PC-3 (cell line): ENCODE measurements at regions not wholly inside any gene's neighbourhood (a gene's known extent, or its start where the extent isn't known, plus 50 kb on each side); places are given as distances from the start of the nearest gene placed in this dataset.

Experiments
- ATAC-seq: fragments of 200-7000 bp; cut with Tn5 transposase; 2 replicates; pipeline ENCODE4 v1.9.1; 2020; ENCODE audit warnings: mild to moderate bottlenecking, moderate library complexity
- BruUV-seq: library from RNA; stranded (reverse); fragments of 400-500 nt; replicated peaks from 2 replicates; lab custom pipeline; 2021; lab: Mats Ljungman, UMichigan
- CTCF ChIA-PET: fragments of 300-600 bp; sonication (Branson Sonifier 250); formaldehyde crosslinking; loops from one replicate; lab custom pipeline; 2022; ENCODE audit warnings: antibody characterized with exemption; lab: Charles Lee
- POLR2A ChIA-PET: fragments of 300-600 bp; sonication (Branson Sonifier 250); formaldehyde crosslinking; loops from one replicate; lab custom pipeline; 2022; ENCODE audit warnings: antibody characterized with exemption; ENCODE audit not compliant: unreplicated experiment; lab: Charles Lee
- DNase-seq: peaks from one replicate; pipeline ENCODE4 v3.0.0-alpha.2; 2015
- H2AFZ ChIP-seq: fragments of 300-600 bp; sonication (generic); 2 replicates; pipeline ENCODE4 v1.6.0; 2016; ENCODE audit warnings: antibody characterized with exemption, low read length
- H3F3A ChIP-seq: fragments of 300-600 bp; sonication (generic); one replicate; pipeline ENCODE4 v1.6.0; 2017; ENCODE audit warnings: antibody characterized with exemption, low read length, control low read depth, mild to moderate bottlenecking; ENCODE audit not compliant: unreplicated experiment
- H3K27ac ChIP-seq: fragments of 300-600 bp; sonication (generic); 2 replicates; pipeline ENCODE4 v1.5.1; 2016; ENCODE audit warnings: mild to moderate bottlenecking, low read length
- H3K27me3 ChIP-seq: fragments of 300-600 bp; sonication (generic); 2 replicates; pipeline ENCODE4 v1.6.1; 2016; ENCODE audit warnings: low read length, mixed read lengths
- H3K36me3 ChIP-seq: fragments of 300-600 bp; sonication (generic); 2 replicates; pipeline ENCODE4 v1.6.1; 2016; ENCODE audit warnings: low read depth, mixed run types, low read length, mixed read lengths
- H3K4me1 ChIP-seq: fragments of 300-600 bp; sonication (generic); 2 replicates; pipeline ENCODE4 v1.5.1; 2016; ENCODE audit warnings: low read length; ENCODE audit not compliant: insufficient read depth
- H3K4me2 ChIP-seq: fragments of 300-600 bp; sonication (generic); 2 replicates; pipeline ENCODE4 v1.6.0; 2016; ENCODE audit warnings: low read length
- H3K4me3 ChIP-seq: fragments of 300-600 bp; sonication (generic); 2 replicates; pipeline ENCODE4 v1.5.1; 2016; ENCODE audit warnings: mild to moderate bottlenecking, low read length, mixed read lengths
- H3K79me2 ChIP-seq: fragments of 300-600 bp; sonication (generic); 2 replicates; pipeline ENCODE4 v1.6.1; 2017; ENCODE audit warnings: low read length, mixed read lengths
- H3K9ac ChIP-seq: fragments of 300-600 bp; sonication (generic); 2 replicates; pipeline ENCODE4 v1.6.0; 2016; ENCODE audit warnings: mild to moderate bottlenecking, low read length
- H3K9me2 ChIP-seq: fragments of 300-600 bp; sonication (generic); replicated peaks from 2 replicates; pipeline ENCODE4 v1.6.1; 2016; ENCODE audit warnings: mixed run types, low read length, mixed read lengths
- H3K9me3 ChIP-seq: fragments of 300-600 bp; sonication (generic); 2 replicates; pipeline ENCODE4 v1.6.1; 2016; ENCODE audit warnings: low read length, mixed read lengths
- H4K20me1 ChIP-seq: fragments of 300-600 bp; sonication (generic); 2 replicates; pipeline ENCODE4 v1.6.1; 2016; ENCODE audit warnings: low read length, mixed read lengths
- EZH2 ChIP-seq: fragments of 300-600 bp; sonication (generic); IDR thresholded peaks from one replicate; pipeline ENCODE4 v1.6.1; 2017; ENCODE audit warnings: antibody characterized with exemption, mild to moderate bottlenecking, low read length; ENCODE audit not compliant: unreplicated experiment
- EZH2phosphoT487 ChIP-seq: fragments of 300-600 bp; sonication (generic); IDR thresholded peaks from 2 replicates; pipeline ENCODE4 v1.6.1; 2018; ENCODE audit warnings: mild to moderate bottlenecking, antibody characterized with exemption, low read length, borderline replicate concordance
- intact Hi-C: fragments of 100-400 bp; cut with micrococcal nuclease; formaldehyde crosslinking; loops from 2 replicates; pipeline ENCODE4 v1.9.0; 2023
- TF ChIP-seq, protein P1 (sequence below): fragments of 300-600 bp; sonication (generic); conservative IDR thresholded peaks from 2 replicates; pipeline ENCODE4 v1.5.1; 2017; ENCODE audit warnings: antibody characterized with exemption, low read depth, mild to moderate bottlenecking, low read length

DNA sequence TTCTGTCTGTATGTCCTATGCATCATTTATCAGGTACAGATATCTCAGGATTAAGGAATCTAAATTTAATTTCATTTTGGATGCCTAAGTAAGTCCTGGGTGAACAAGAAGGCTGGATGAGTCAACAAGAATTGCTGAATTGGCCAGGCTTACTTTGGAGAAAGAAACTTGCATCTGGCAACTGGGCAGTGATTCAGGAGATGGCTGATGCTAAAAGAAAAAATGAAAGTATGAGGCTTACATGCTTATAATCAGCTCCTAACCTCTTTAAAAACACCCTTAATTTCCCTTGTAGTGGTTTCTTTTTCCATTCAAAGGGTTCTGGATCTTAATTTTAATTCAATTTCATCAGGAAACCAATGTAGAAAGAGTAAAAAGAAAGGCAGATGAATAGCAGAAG is 228.8 kb upstream of the PEX5L start:
- peaks cover 7% of the 10 kb centered on the region; the same call in 1 of the 2 replicates for H3K9me3 ChIP-seq
- no peaks in the 10 kb centered on the region for H4K20me1 ChIP-seq
- TF ChIP-seq, protein P1, sequence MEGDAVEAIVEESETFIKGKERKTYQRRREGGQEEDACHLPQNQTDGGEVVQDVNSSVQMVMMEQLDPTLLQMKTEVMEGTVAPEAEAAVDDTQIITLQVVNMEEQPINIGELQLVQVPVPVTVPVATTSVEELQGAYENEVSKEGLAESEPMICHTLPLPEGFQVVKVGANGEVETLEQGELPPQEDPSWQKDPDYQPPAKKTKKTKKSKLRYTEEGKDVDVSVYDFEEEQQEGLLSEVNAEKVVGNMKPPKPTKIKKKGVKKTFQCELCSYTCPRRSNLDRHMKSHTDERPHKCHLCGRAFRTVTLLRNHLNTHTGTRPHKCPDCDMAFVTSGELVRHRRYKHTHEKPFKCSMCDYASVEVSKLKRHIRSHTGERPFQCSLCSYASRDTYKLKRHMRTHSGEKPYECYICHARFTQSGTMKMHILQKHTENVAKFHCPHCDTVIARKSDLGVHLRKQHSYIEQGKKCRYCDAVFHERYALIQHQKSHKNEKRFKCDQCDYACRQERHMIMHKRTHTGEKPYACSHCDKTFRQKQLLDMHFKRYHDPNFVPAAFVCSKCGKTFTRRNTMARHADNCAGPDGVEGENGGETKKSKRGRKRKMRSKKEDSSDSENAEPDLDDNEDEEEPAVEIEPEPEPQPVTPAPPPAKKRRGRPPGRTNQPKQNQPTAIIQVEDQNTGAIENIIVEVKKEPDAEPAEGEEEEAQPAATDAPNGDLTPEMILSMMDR = no peak
- TF ChIP-seq EZH2phosphoT487 (no peak), EZH2 (no peak)
- no peaks in the 10 kb centered on the region for H3K4me1 ChIP-seq
- no TSS peak for BruUV-seq
- H3F3A ChIP-seq = no peaks in the 10 kb centered on the region
- ChIA-PET POLR2A (no interaction called here), CTCF (no interaction called here)
- intact Hi-C loops = no loop called here
- no peak for DNase-seq
- H3K79me2 ChIP-seq = no peaks in the 10 kb centered on the region
- ATAC-seq = no peak
- 0 out of 2 replicates have a peak, but pooled peaks cover 7% of the 10 kb centered on the region for H3K36me3 ChIP-seq
- H3K9ac ChIP-seq = no peak overlapping the region
- H3K4me3 ChIP-seq = no peak overlapping the region
- no peak overlapping the region for H3K4me2 ChIP-seq
- no peaks in the 10 kb centered on the region; the same call in 1 of the 2 replicates for H3K9me2 ChIP-seq
- H3K27ac ChIP-seq = no peak overlapping the region
- no peaks in the 10 kb centered on the region for H3K27me3 ChIP-seq
- H2AFZ ChIP-seq = no peak overlapping the region

DNA sequence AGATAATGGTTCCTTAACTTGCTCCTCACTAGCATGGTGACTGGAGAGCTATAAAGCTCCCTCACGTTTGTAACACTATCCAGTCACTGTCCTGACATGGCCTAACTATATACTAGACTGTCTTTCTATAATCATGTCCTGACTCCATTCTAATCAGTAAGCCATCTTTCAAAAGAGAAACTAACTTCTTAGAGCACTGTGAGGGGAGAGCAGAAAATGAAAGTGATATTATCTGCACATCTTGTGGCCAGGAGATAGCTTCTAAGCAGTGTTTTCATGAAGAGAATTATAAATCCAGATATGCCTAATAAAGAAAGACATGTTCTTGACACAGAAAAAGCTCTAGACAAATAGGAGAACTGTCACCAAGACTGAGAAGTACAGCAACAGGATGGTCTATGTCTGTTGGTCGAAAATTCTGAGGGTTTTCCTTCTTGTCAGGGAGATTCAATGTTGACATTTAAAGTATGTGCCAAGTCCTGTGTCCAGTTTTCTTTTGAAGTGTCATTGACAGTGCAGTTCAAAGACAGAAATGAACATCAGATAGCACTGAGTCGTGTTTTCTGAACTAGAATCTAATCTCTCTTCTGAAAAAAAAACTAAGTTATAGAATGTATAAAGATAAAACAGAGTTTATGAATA is 230.6 kb upstream of the PEX5L start:
- Histone ChIP-seq H3K9ac (no peak overlapping the region), H3K79me2 (no peaks in the 10 kb centered on the region), H3K4me1 (no peaks in the 10 kb centered on the region), H2AFZ (peak overlapping the region; percentile 6; the same call in 1 of the 2 replicates), H3K27me3 (no peaks in the 10 kb centered on the region), H3F3A (no peaks in the 10 kb centered on the region), H4K20me1 (no peaks in the 10 kb centered on the region), H3K36me3 (no peaks in the 10 kb centered on the region), H3K4me2 (no peak overlapping the region), H3K9me3 (no peaks in the 10 kb centered on the region), H3K4me3 (no peak overlapping the region), H3K27ac (no peak overlapping the region), H3K9me2 (no peaks in the 10 kb centered on the region; the same call in 1 of the 2 replicates)
- BruUV-seq = no TSS peak
- DNase-seq = no peak
- TF ChIP-seq, protein P1 = no peak
- no peak for TF ChIP-seq EZH2
- no peak for TF ChIP-seq EZH2phosphoT487
- no peak for ATAC-seq
- intact Hi-C loops = no loop called here
- POLR2A ChIA-PET = interaction anchor here (0.6 kb wide), 1 partner anchor 12 kb away, joined by 15 read pairs; no protein-coding TSS in a partner anchor
- CTCF ChIA-PET = no interaction called here

DNA sequence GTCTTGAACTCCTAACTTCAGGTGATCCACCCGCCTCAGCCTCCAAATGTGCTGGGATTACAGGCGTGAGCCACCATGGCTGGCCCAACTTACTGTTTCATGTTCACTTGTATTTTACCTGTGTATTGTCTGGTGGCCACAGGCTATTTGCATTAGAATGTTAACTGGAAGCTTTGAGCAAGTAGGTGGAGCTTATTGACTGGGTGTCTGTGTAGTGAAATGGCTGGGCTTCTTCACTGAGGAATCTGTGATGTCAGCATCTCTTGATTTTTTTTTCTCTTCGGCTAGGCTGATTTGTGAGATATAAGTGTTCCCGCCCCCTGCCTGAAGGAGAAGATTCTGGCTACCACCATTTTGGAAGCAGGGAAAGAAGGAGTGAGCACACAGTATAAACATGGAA is 237.8 kb upstream of the PEX5L start:
- H4K20me1 ChIP-seq = no peaks in the 10 kb centered on the region
- BruUV-seq = no TSS peak
- H3K4me3 ChIP-seq = no peak overlapping the region
- ATAC-seq (no peak), DNase-seq (no peak)
- intact Hi-C loops = no loop called here
- H3K36me3 ChIP-seq = no peaks in the 10 kb centered on the region
- POLR2A ChIA-PET = no interaction called here
- H3F3A ChIP-seq = peaks cover 5% of the 10 kb centered on the region
- H2AFZ ChIP-seq = peak overlapping the region; percentile 71
- H3K9ac ChIP-seq = peak overlapping the region; percentile 2; the same call in 1 of the 2 replicates
- H3K4me2 ChIP-seq = peak overlapping the region; percentile 69; the same call in 1 of the 2 replicates
- CTCF ChIA-PET = no interaction called here
- H3K79me2 ChIP-seq = no peaks in the 10 kb centered on the region
- no peaks in the 10 kb centered on the region; the same call in 1 of the 2 replicates for H3K9me2 ChIP-seq
- TF ChIP-seq EZH2 (no peak), EZH2phosphoT487 (no peak)
- TF ChIP-seq, protein P1 = no peak
- H3K27ac ChIP-seq = peak overlapping the region; percentile 78
- no peaks in the 10 kb centered on the region for H3K27me3 ChIP-seq
- H3K4me1 ChIP-seq = peaks cover 40% of the 10 kb centered on the region
- no peaks in the 10 kb centered on the region for H3K9me3 ChIP-seq
